HepG2 (cell line): ENCODE measurements at regions not wholly inside any gene's neighbourhood (a gene's known extent, or its start where the extent isn't known, plus 50 kb on each side); places are given as distances from the start of the nearest gene placed in this dataset.

Experiments
- AKNA ChIP-seq: sonication (generic); formaldehyde crosslinking; IDR thresholded peaks from 2 replicates; pipeline ENCODE4 v1.4.0; 2020; ENCODE audit warnings: missing genetic modification reagents, borderline replicate concordance
- FOSL2 ChIP-seq: sonication (generic); formaldehyde crosslinking; IDR thresholded peaks from 2 replicates; pipeline ENCODE4 v1.4.0; 2020; ENCODE audit warnings: missing genetic modification reagents
- HDAC6 ChIP-seq: fragments of 200-600 bp; sonication (generic); IDR thresholded peaks from 2 replicates; pipeline ENCODE4 v1.7.0; 2017; ENCODE audit warnings: mild to moderate bottlenecking, antibody characterized with exemption, low read length, low read depth
- HNF4G ChIP-seq, 2 experiments: sonication (generic) in 1 of 2; formaldehyde crosslinking in 1 of 2; IDR thresholded peaks; 2 replicates each; pipeline versions ENCODE4 v1.4.0 to v1.6.1; 2011 to 2020; ENCODE audit warnings: borderline replicate concordance in 2 of 2, low read depth in 2 of 2, mild to moderate bottlenecking in 2 of 2, low read length in 1 of 2, missing genetic modification reagents in 1 of 2, moderate library complexity in 1 of 2
- KDM1A ChIP-seq: IDR thresholded peaks from 2 replicates; pipeline ENCODE4 v1.6.1; 2016; ENCODE audit warnings: missing compliant biosample characterization
- MBNL3 ChIP-seq: fragments of 250-450 bp; sonication (Bioruptor Pico); conservative IDR thresholded peaks from 2 replicates; pipeline ENCODE4 v1.8.0; 2022; ENCODE audit warnings: mild to moderate bottlenecking, inconsistent platforms
- MEF2D ChIP-seq: sonication (generic); formaldehyde crosslinking; IDR thresholded peaks from 2 replicates; pipeline ENCODE4 v1.5.1; 2020; ENCODE audit warnings: mild to moderate bottlenecking, missing genetic modification reagents
- NCOA2 ChIP-seq: sonication (generic); formaldehyde crosslinking; IDR thresholded peaks from 2 replicates; pipeline ENCODE4 v1.8.0; 2022; ENCODE audit warnings: inconsistent platforms
- POGK ChIP-seq: sonication (generic); formaldehyde crosslinking; conservative IDR thresholded peaks from 2 replicates; pipeline ENCODE4 v1.8.0; 2022; ENCODE audit warnings: mild to moderate bottlenecking, moderate library complexity, missing genetic modification reagents
- STAT5B ChIP-seq: sonication (generic); formaldehyde crosslinking; IDR thresholded peaks from 2 replicates; pipeline ENCODE4 v1.4.0; 2020; ENCODE audit warnings: missing genetic modification reagents
- UBTF ChIP-seq: sonication (generic); formaldehyde crosslinking; IDR thresholded peaks from 2 replicates; pipeline ENCODE4 v1.4.0; 2020; ENCODE audit warnings: mild to moderate bottlenecking, missing genetic modification reagents
- ZNF101 ChIP-seq: sonication (generic); formaldehyde crosslinking; IDR thresholded peaks from 2 replicates; pipeline ENCODE4 v1.4.0; 2020; ENCODE audit warnings: mild to moderate bottlenecking, low read depth, missing genetic modification reagents, borderline replicate concordance
- ZNF446 ChIP-seq: sonication (generic); formaldehyde crosslinking; IDR thresholded peaks from 2 replicates; pipeline ENCODE4 v1.5.0; 2020; ENCODE audit warnings: mild to moderate bottlenecking, missing genetic modification reagents

- no peak for TF ChIP-seq STAT5B (CRISPR knock-in tag)
- no peak for TF ChIP-seq MEF2D
- no peak for TF ChIP-seq FOSL2 (CRISPR knock-in tag)
- no peak for TF ChIP-seq MBNL3
- TF ChIP-seq HNF4G (IDR thresholded peaks at IDR 0.05; ENCODE audit: borderline replicate concordance, low read depth, low read length), result no peak
- TF ChIP-seq HNF4G (CRISPR knock-in tag; IDR thresholded peaks at IDR 0.05; ENCODE audit: borderline replicate concordance, low read depth), result no peak
- TF ChIP-seq ZNF101 (CRISPR knock-in tag), result no peak
- TF ChIP-seq HDAC6, result no peak
- TF ChIP-seq KDM1A (CRISPR knock-in tag), result no peak
- TF ChIP-seq POGK, result no peak
- no peak for TF ChIP-seq UBTF (CRISPR knock-in tag)
- no peak for TF ChIP-seq ZNF446 (CRISPR knock-in tag)
- no peak for TF ChIP-seq AKNA (CRISPR knock-in tag)
- TF ChIP-seq NCOA2, result no peak
- TF ChIP-seq, all 625 proteins: peak for 0
These were observed 60.1 kb upstream of the MYCBP2 start (continued) for GRCh38 chr13:77386880-77387606.
